ENCODE measurements at regions not wholly inside any gene's neighbourhood (a gene's known extent, or its start where the extent isn't known, plus 50 kb on each side); places are given as distances from the start of the nearest gene placed in this dataset.

DNA sequence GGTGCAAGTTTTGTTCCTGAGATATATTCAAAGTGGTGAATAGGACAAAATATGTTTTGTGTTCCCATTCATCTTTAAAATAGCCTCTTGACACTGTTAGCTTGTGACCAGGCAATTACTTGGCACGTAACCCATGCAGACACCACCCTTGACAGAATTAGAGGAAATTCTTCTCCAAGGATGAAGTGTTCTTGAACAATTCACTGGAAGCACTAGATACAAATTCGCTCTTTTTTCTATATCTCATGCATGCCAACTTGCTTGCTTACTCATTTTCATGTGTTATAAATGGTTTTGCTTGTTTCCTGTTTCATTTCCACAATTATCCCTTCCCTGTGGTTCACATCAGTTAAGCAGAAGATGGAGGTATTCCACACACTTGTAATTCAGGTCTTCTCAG lies 105.2 kb upstream of the MAN1A1 start:
- Mint-ChIP-seq H3K27me3 (ENCODE audit: insufficient read depth) (peaks cover 2% of the 10 kb centered on the region; the same call in 1 of the 2 replicates), H3K9me3 (peaks cover 41% of the 10 kb centered on the region), H3K27ac (no peak overlapping the region), H3K36me3 (ENCODE audit: low read depth) (peaks cover 5% of the 10 kb centered on the region; the same call in 1 of the 2 replicates), H3K4me3 (no peak overlapping the region), H3K4me1 (ENCODE audit: low read depth) (no peaks in the 10 kb centered on the region)
- TF ChIP-seq, protein P1, sequence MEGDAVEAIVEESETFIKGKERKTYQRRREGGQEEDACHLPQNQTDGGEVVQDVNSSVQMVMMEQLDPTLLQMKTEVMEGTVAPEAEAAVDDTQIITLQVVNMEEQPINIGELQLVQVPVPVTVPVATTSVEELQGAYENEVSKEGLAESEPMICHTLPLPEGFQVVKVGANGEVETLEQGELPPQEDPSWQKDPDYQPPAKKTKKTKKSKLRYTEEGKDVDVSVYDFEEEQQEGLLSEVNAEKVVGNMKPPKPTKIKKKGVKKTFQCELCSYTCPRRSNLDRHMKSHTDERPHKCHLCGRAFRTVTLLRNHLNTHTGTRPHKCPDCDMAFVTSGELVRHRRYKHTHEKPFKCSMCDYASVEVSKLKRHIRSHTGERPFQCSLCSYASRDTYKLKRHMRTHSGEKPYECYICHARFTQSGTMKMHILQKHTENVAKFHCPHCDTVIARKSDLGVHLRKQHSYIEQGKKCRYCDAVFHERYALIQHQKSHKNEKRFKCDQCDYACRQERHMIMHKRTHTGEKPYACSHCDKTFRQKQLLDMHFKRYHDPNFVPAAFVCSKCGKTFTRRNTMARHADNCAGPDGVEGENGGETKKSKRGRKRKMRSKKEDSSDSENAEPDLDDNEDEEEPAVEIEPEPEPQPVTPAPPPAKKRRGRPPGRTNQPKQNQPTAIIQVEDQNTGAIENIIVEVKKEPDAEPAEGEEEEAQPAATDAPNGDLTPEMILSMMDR (IDR thresholded peaks at IDR 0.05): no peak
- no peak for DNase-seq

DNA sequence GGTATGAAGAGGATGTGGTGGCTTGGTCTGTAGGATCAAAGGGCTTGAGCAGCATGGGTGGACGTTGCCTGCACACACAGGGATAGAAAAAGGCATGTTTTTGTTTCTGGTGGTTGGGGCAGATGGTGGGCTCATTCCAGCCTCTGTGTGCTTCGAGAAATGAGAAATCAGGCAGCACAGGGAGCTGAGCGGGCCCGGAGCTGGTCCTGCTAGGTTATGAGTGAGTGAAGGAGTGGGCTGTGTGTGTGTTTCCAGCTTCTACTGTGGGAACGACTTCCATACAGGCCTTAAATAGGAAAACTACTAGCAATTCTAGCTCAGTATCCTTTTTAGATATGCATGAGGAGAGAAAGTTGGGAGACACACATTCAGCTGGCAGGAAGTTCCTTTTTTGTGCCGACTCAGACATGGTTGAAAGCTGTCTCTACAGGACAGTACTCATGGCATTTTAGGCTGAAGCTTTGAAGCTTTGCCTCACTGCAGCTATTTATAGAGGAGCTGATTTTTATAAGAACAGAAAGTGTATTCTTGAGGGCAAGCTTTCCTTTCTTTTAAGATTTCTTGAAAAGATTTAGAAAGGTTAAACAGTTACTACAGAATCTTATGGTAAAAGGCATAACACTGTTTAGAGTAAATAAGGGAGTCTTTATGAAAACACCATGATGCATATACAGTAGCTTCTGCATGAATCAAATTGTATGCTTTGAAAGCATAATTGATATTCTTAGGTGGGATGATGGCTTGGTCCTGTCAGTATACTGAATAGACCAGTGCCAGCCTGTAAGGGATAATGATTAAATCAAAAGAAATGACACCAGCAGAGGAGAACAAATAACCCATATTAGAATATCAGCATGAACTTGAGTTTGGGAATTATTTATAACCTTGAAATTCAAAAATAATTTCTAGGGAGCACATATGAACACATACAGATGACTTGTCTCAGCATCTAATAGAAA lies 104.0 kb upstream of the MAN1A1 start:
- Mint-ChIP-seq H3K36me3 (ENCODE audit: low read depth) (peaks cover 5% of the 10 kb centered on the region; the same call in 1 of the 2 replicates), H3K27ac (no peak overlapping the region), H3K27me3 (ENCODE audit: insufficient read depth) (peaks cover 2% of the 10 kb centered on the region; the same call in 1 of the 2 replicates), H3K9me3 (peaks cover 39% of the 10 kb centered on the region), H3K4me1 (ENCODE audit: low read depth) (no peaks in the 10 kb centered on the region), H3K4me3 (no peak overlapping the region)
- no peak for DNase-seq
- TF ChIP-seq, protein P1 (IDR thresholded peaks at IDR 0.05): no peak

- TF ChIP-seq, protein P1 (IDR thresholded peaks at IDR 0.05): no peak
- H3K36me3 Mint-ChIP-seq (ENCODE audit: low read depth): peaks cover 5% of the 10 kb centered on the region; the same call in 1 of the 2 replicates
- peaks cover 32% of the 10 kb centered on the region for H3K9me3 Mint-ChIP-seq
- H3K4me3 Mint-ChIP-seq: no peak overlapping the region
- no peaks in the 10 kb centered on the region for H3K4me1 Mint-ChIP-seq (ENCODE audit: low read depth)
- DNase-seq: no peak
- peaks cover 1% of the 10 kb centered on the region; the same call in 1 of the 2 replicates for H3K27me3 Mint-ChIP-seq (ENCODE audit: insufficient read depth)
- no peak overlapping the region for H3K27ac Mint-ChIP-seq
These were observed 100.0 kb upstream of the MAN1A1 start for GRCh38 chr6:119449331-119450156.

GRCh38 chr6:119447921-119448320 lies 98.4 kb upstream of the MAN1A1 start:
- peaks cover 1% of the 10 kb centered on the region; the same call in 1 of the 2 replicates for H3K27me3 Mint-ChIP-seq (ENCODE audit: insufficient read depth)
- H3K4me3 Mint-ChIP-seq: no peak overlapping the region
- H3K9me3 Mint-ChIP-seq: peaks cover 37% of the 10 kb centered on the region
- no peak overlapping the region for H3K27ac Mint-ChIP-seq
- DNase-seq: no peak
- TF ChIP-seq, protein P1 (IDR thresholded peaks at IDR 0.05): no peak
- H3K4me1 Mint-ChIP-seq (ENCODE audit: low read depth): no peaks in the 10 kb centered on the region
- H3K36me3 Mint-ChIP-seq (ENCODE audit: low read depth): peaks cover 5% of the 10 kb centered on the region; the same call in 1 of the 2 replicates

GRCh38 chr6:119446609-119447008 lies 97.0 kb upstream of the MAN1A1 start:
- DNase-seq: peak; percentile 10
- H3K36me3 Mint-ChIP-seq (ENCODE audit: low read depth): peaks cover 11% of the 10 kb centered on the region; the same call in 1 of the 2 replicates
- H3K27ac Mint-ChIP-seq: no peak overlapping the region
- peaks cover 40% of the 10 kb centered on the region for H3K9me3 Mint-ChIP-seq
- H3K4me3 Mint-ChIP-seq: no peak overlapping the region
- H3K27me3 Mint-ChIP-seq (ENCODE audit: insufficient read depth): peaks cover 1% of the 10 kb centered on the region; the same call in 1 of the 2 replicates
- TF ChIP-seq, protein P1 (IDR thresholded peaks at IDR 0.05): no peak
- no peaks in the 10 kb centered on the region for H3K4me1 Mint-ChIP-seq (ENCODE audit: low read depth)

Data from HFFc6 (cell line).